ENCODE measurements at regions not wholly inside any gene's neighbourhood (a gene's known extent, or its start where the extent isn't known, plus 50 kb on each side); places are given as distances from the start of the nearest gene placed in this dataset.

DNA sequence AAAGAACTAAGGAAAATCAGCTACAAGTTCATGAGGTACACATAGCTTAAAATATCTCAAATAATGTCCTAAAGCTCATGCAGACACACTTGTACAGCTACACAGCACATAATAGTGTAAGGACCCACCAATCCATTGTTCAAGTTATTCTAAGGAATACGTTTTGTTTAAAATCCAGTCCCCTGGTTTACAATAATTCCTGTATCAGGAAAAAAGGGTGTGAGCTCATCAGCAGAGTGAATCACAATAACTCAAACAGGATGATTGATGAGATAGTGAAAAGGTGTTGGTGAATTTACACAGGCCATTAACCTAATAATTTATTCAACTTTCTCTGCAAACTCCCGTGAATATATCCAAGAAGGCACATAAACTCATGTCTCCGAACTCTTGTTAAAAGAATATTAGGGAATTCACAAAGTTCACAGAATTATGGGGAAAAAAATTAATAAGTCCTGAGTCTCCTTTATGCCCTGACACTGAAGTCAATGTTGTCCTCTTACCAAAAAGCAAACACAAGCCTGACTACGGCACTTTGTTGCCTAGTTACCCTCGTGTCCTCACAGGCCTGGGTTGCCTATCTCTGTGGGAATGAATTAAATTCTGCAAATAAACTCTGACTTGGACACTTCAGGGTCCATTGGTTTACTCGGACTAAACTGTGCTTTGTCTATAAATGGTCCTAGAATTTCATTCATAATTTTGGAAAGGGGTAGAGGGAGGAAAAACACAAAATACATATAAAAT lies 142.8 kb upstream of the PDE4D start:
- H3K36me3 ChIP-seq (ENCODE audit: insufficient read depth, low read length, poor library complexity, severe bottlenecking), result no peaks in the 10 kb centered on the region
- no peak for TF ChIP-seq EZH2 (IDR thresholded peaks at IDR 0.05; ENCODE audit: borderline replicate concordance, low read depth, low read length, poor library complexity, severe bottlenecking)
- TF ChIP-seq, protein P1, sequence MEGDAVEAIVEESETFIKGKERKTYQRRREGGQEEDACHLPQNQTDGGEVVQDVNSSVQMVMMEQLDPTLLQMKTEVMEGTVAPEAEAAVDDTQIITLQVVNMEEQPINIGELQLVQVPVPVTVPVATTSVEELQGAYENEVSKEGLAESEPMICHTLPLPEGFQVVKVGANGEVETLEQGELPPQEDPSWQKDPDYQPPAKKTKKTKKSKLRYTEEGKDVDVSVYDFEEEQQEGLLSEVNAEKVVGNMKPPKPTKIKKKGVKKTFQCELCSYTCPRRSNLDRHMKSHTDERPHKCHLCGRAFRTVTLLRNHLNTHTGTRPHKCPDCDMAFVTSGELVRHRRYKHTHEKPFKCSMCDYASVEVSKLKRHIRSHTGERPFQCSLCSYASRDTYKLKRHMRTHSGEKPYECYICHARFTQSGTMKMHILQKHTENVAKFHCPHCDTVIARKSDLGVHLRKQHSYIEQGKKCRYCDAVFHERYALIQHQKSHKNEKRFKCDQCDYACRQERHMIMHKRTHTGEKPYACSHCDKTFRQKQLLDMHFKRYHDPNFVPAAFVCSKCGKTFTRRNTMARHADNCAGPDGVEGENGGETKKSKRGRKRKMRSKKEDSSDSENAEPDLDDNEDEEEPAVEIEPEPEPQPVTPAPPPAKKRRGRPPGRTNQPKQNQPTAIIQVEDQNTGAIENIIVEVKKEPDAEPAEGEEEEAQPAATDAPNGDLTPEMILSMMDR (conservative IDR thresholded peaks at IDR 0.05; ENCODE audit: low read depth, low read length), result no peak
- H3K27ac ChIP-seq (ENCODE audit: low read depth, low read length, poor library complexity, severe bottlenecking), result no peak overlapping the region
- H3K27me3 ChIP-seq (replicated peaks; ENCODE audit: insufficient read depth, low read depth, low read length, poor library complexity), result peaks cover under 1% of the 10 kb centered on the region
- CTCF ChIA-PET, result no interaction called here
- BruUV-seq (replicated peaks), result no TSS peak
- no peak for DNase-seq (ENCODE audit: low spot score)
- H3K4me1 ChIP-seq (ENCODE audit: insufficient read depth, low read length, poor library complexity, severe bottlenecking), result no peaks in the 10 kb centered on the region
- intact Hi-C loops (cut with micrococcal nuclease; ENCODE audit: unreplicated experiment), result no loop called here
- H3K4me3 ChIP-seq (ENCODE audit: low read depth, low read length, poor library complexity, severe bottlenecking), result no peak overlapping the region
- POLR2A ChIA-PET (ENCODE audit: low non-redundant PET), result no interaction called here
- no peaks in the 10 kb centered on the region for H3K9me3 ChIP-seq (ENCODE audit: low read depth, low read length, poor library complexity, severe bottlenecking)

DNA sequence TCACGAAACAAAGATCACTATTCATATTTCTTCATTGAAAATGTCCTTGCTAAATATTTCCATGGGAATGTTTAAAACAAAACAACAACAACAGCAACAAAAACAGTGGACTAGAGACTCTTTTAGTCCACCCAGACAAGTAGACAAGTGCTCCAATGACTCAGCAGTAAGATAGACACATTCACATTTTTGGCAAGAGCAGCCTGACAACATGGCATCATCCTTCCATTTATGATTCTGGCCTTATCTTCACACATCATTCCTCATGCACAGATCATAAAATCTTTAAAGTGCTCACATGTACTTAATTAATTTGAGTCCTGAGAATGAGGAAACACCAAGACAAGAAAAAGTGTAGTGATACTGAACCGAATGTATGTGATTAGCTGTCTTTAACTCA lies 132.6 kb upstream of the PDE4D start:
- TF ChIP-seq, protein P1 (conservative IDR thresholded peaks at IDR 0.05; ENCODE audit: low read depth, low read length), result no peak
- no peak for TF ChIP-seq EZH2 (IDR thresholded peaks at IDR 0.05; ENCODE audit: borderline replicate concordance, low read depth, low read length, poor library complexity, severe bottlenecking)
- BruUV-seq (replicated peaks), result no TSS peak
- Histone ChIP-seq H3K4me3 (ENCODE audit: low read depth, low read length, poor library complexity, severe bottlenecking) (no peak overlapping the region), H3K36me3 (ENCODE audit: insufficient read depth, low read length, poor library complexity, severe bottlenecking) (no peaks in the 10 kb centered on the region), H3K9me3 (ENCODE audit: low read depth, low read length, poor library complexity, severe bottlenecking) (no peaks in the 10 kb centered on the region), H3K4me1 (ENCODE audit: insufficient read depth, low read length, poor library complexity, severe bottlenecking) (no peaks in the 10 kb centered on the region), H3K27ac (ENCODE audit: low read depth, low read length, poor library complexity, severe bottlenecking) (no peak overlapping the region), H3K27me3 (replicated peaks; ENCODE audit: insufficient read depth, low read depth, low read length, poor library complexity) (peaks cover 11% of the 10 kb centered on the region)
- ChIA-PET POLR2A (ENCODE audit: low non-redundant PET) (no interaction called here), CTCF (no interaction called here)
- intact Hi-C loops (cut with micrococcal nuclease; ENCODE audit: unreplicated experiment), result no loop called here
- no peak for DNase-seq (ENCODE audit: low spot score)

DNA sequence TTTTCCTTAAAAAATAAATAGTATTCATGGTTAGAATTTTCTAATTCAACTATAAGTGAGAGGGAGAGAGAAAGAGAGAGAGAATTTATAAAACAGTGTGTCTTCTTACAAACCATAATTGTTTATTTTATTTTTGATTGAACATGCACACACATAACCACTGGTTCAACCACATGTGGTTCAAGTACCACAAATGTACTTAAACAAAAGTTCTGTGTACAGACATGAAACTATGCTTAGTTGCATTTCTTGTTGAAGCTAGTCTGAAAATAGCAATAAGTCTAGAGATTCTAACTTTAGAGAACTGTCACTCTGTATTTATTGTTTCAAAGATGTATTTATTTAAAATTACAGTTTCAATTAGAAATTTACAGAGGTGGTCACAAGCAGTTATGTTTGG lies 130.6 kb upstream of the PDE4D start:
- Histone ChIP-seq H3K27ac (ENCODE audit: low read depth, low read length, poor library complexity, severe bottlenecking) (no peak overlapping the region), H3K4me1 (ENCODE audit: insufficient read depth, low read length, poor library complexity, severe bottlenecking) (no peaks in the 10 kb centered on the region), H3K4me3 (ENCODE audit: low read depth, low read length, poor library complexity, severe bottlenecking) (no peak overlapping the region), H3K9me3 (ENCODE audit: low read depth, low read length, poor library complexity, severe bottlenecking) (no peaks in the 10 kb centered on the region), H3K36me3 (ENCODE audit: insufficient read depth, low read length, poor library complexity, severe bottlenecking) (no peaks in the 10 kb centered on the region), H3K27me3 (replicated peaks; ENCODE audit: insufficient read depth, low read depth, low read length, poor library complexity) (peaks cover 10% of the 10 kb centered on the region)
- POLR2A ChIA-PET (ENCODE audit: low non-redundant PET), result no interaction called here
- BruUV-seq (replicated peaks), result no TSS peak
- intact Hi-C loops (cut with micrococcal nuclease; ENCODE audit: unreplicated experiment), result no loop called here
- CTCF ChIA-PET, result no interaction called here
- DNase-seq (ENCODE audit: low spot score), result no peak
- TF ChIP-seq, protein P1 (conservative IDR thresholded peaks at IDR 0.05; ENCODE audit: low read depth, low read length), result no peak
- no peak for TF ChIP-seq EZH2 (IDR thresholded peaks at IDR 0.05; ENCODE audit: borderline replicate concordance, low read depth, low read length, poor library complexity, severe bottlenecking)

Data from A673 (cell line).